Caco-2 (cell line): ENCODE measurements at regions not wholly inside any gene's neighbourhood (a gene's known extent, or its start where the extent isn't known, plus 50 kb on each side); places are given as distances from the start of the nearest gene placed in this dataset.
A peak's percentile ranks its signal among the peaks of the same experiment; 100 is the strongest.

Experiments
- BruUV-seq: library from RNA; stranded (reverse); fragments of 400-500 nt; replicated peaks from 2 replicates; lab custom pipeline; 2021; lab: Mats Ljungman, UMichigan
- CTCF ChIA-PET: fragments of 300-600 bp; sonication (Branson Sonifier 250); formaldehyde crosslinking; loops from one replicate; lab custom pipeline; 2022; ENCODE audit warnings: antibody characterized with exemption; lab: Charles Lee
- POLR2A ChIA-PET: fragments of 300-600 bp; sonication (Branson Sonifier 250); formaldehyde crosslinking; loops from one replicate; lab custom pipeline; 2022; ENCODE audit warnings: antibody characterized with exemption; lab: Charles Lee
- DNase-seq, 2 experiments: peaks; one replicate each; pipeline versions ENCODE4 v3.0.0 to v3.0.0-alpha.2; 2020 to 2022
- H3K27me3 ChIP-seq: replicated peaks from 2 replicates; pipeline ENCODE4 v1.6.0; 2011; ENCODE audit warnings: low read length; ENCODE audit not compliant: control insufficient read depth, insufficient read depth
- H3K36me3 ChIP-seq: 2 replicates; pipeline ENCODE4 v1.5.1; 2011; ENCODE audit warnings: low read length; ENCODE audit not compliant: control insufficient read depth, insufficient read depth
- H3K4me1 ChIP-seq: fragments of 250-450 bp; sonication (Bioruptor Pico); 2 replicates; pipeline ENCODE4 v1.5.1; 2020; ENCODE audit warnings: mild to moderate bottlenecking
- H3K4me3 ChIP-seq: 2 replicates; pipeline ENCODE4 v1.5.1; 2011; ENCODE audit warnings: low read depth, mild to moderate bottlenecking, control low read depth, low read length
- H3K9me3 ChIP-seq: fragments of 250-450 bp; sonication (Bioruptor Pico); 2 replicates; pipeline ENCODE4 v1.5.1; 2020; ENCODE audit warnings: mild to moderate bottlenecking, moderate library complexity
- H3K27ac Mint-ChIP-seq: one replicate; pipeline ENCODE4 v1.8.0; 2022; ENCODE audit warnings: mixed read lengths; ENCODE audit not compliant: unreplicated experiment
- H3K27me3 Mint-ChIP-seq: one replicate; pipeline ENCODE4 v1.8.0; 2022; ENCODE audit warnings: mixed read lengths; ENCODE audit not compliant: insufficient read depth, unreplicated experiment
- H3K36me3 Mint-ChIP-seq: one replicate; pipeline ENCODE4 v1.8.0; 2022; ENCODE audit warnings: mild to moderate bottlenecking, mixed read lengths; ENCODE audit not compliant: insufficient read depth, unreplicated experiment
- H3K4me1 Mint-ChIP-seq: one replicate; pipeline ENCODE4 v1.8.0; 2022; ENCODE audit warnings: low read depth, mixed read lengths; ENCODE audit not compliant: unreplicated experiment
- H3K4me3 Mint-ChIP-seq: one replicate; pipeline ENCODE4 v1.8.0; 2022; ENCODE audit warnings: mild to moderate bottlenecking, moderate library complexity, mixed read lengths; ENCODE audit not compliant: unreplicated experiment
- H3K9me3 Mint-ChIP-seq: one replicate; pipeline ENCODE4 v1.8.0; 2022; ENCODE audit warnings: mixed read lengths; ENCODE audit not compliant: unreplicated experiment
- CTCF ChIP-seq, 2 experiments: fragments of 200-600 bp in 1 of 2; IDR thresholded peaks; 1 replicate in 1 of 2; 2 replicates in 1 of 2; pipeline versions ENCODE4 v1.5.1 to v1.8.0; 2011 to 2022; ENCODE audit warnings: antibody characterized with exemption in 1 of 2, control low read depth in 1 of 2, inconsistent platforms in 1 of 2, low read depth in 1 of 2, low read length in 1 of 2, mild to moderate bottlenecking in 1 of 2, moderate library complexity in 1 of 2; ENCODE audit not compliant: insufficient read depth in 1 of 2, severe bottlenecking in 1 of 2, unreplicated experiment in 1 of 2
- intact Hi-C: fragments of 100-400 bp; cut with micrococcal nuclease; formaldehyde crosslinking; loops from one replicate; pipeline ENCODE4 v1.10.0; 2022; ENCODE audit not compliant: unreplicated experiment

GRCh38 chr12:94078138-94078723 lies 70.1 kb upstream of the PLXNC1 start:
- peak overlapping the region; percentile 8 for H3K4me3 Mint-ChIP-seq
- peaks cover 6% of the 10 kb centered on the region for H3K36me3 Mint-ChIP-seq
- H3K9me3 ChIP-seq, result no peaks in the 10 kb centered on the region
- no peaks in the 10 kb centered on the region for H3K36me3 ChIP-seq
- H3K4me1 ChIP-seq, result peaks cover 30% of the 10 kb centered on the region
- no peaks in the 10 kb centered on the region for H3K27me3 ChIP-seq
- ChIA-PET CTCF (interaction anchor here (0.6 to 1.2 kb wide), 3 partner anchors 23 to 501 kb away, joined by 3 to 5 read pairs (median 4); no protein-coding TSS in a partner anchor), POLR2A (no interaction called here)
- intact Hi-C loops, result loop anchor here (1.0 to 10.0 kb wide), 4 partner anchors 86 to 505 kb away; partner anchors contain the start of gene SOCS2
- no peak for TF ChIP-seq CTCF (IDR thresholded peaks at IDR 0.05; ENCODE audit: insufficient read depth in 1 of 2, low read depth in 1 of 2, low read length in 1 of 2, severe bottlenecking in 1 of 2, unreplicated experiment in 1 of 2)
- H3K9me3 Mint-ChIP-seq, result no peaks in the 10 kb centered on the region
- DNase-seq, result peak; percentile 67 to 70
- peak overlapping the region; percentile 20 for H3K27ac Mint-ChIP-seq
- H3K4me3 ChIP-seq, result no peak overlapping the region
- peaks cover 31% of the 10 kb centered on the region for H3K4me1 Mint-ChIP-seq
- no peaks in the 10 kb centered on the region for H3K27me3 Mint-ChIP-seq
- BruUV-seq, result no TSS peak

GRCh38 chr12:94078736-94079509 lies 69.5 kb upstream of the PLXNC1 start:
- Histone ChIP-seq H3K27me3 (no peaks in the 10 kb centered on the region), H3K4me1 (peaks cover 30% of the 10 kb centered on the region), H3K9me3 (no peaks in the 10 kb centered on the region), H3K36me3 (no peaks in the 10 kb centered on the region), H3K4me3 (no peak overlapping the region)
- intact Hi-C loops, result loop anchor here (1.0 to 10.0 kb wide), 4 partner anchors 87 to 506 kb away; partner anchors contain the start of gene SOCS2
- Mint-ChIP-seq H3K4me1 (peaks cover 31% of the 10 kb centered on the region), H3K27me3 (no peaks in the 10 kb centered on the region), H3K4me3 (peak overlapping the region; percentile 8), H3K27ac (peak overlapping the region; percentile 20), H3K36me3 (peaks cover 6% of the 10 kb centered on the region), H3K9me3 (peaks cover under 1% of the 10 kb centered on the region)
- no peak for DNase-seq
- TSS peak; percentile 63 for BruUV-seq
- TF ChIP-seq CTCF (IDR thresholded peaks at IDR 0.05; ENCODE audit: insufficient read depth in 1 of 2, low read depth in 1 of 2, low read length in 1 of 2, severe bottlenecking in 1 of 2, unreplicated experiment in 1 of 2), result no peak
- ChIA-PET POLR2A (no interaction called here), CTCF (interaction anchor here (1.0 to 1.2 kb wide), 2 partner anchors 22 to 23 kb away, joined by 4 to 5 read pairs; no protein-coding TSS in a partner anchor)

- H3K27ac Mint-ChIP-seq, result peak overlapping the region; percentile 9
- DNase-seq, result no peak
- peaks cover 29% of the 10 kb centered on the region for H3K4me1 Mint-ChIP-seq
- H3K4me3 ChIP-seq, result no peak overlapping the region
- H3K4me1 ChIP-seq, result peaks cover 30% of the 10 kb centered on the region
- H3K36me3 Mint-ChIP-seq, result peaks cover 6% of the 10 kb centered on the region
- no peak overlapping the region for H3K4me3 Mint-ChIP-seq
- no peak for TF ChIP-seq CTCF (IDR thresholded peaks at IDR 0.05; ENCODE audit: insufficient read depth in 1 of 2, low read depth in 1 of 2, low read length in 1 of 2, severe bottlenecking in 1 of 2, unreplicated experiment in 1 of 2)
- no peaks in the 10 kb centered on the region for H3K36me3 ChIP-seq
- H3K27me3 ChIP-seq, result no peaks in the 10 kb centered on the region
- intact Hi-C loops, result loop anchor here (2.0 to 10.0 kb wide), 3 partner anchors 87 to 507 kb away; partner anchors contain the start of gene SOCS2
- peaks cover 9% of the 10 kb centered on the region for H3K9me3 Mint-ChIP-seq
- ChIA-PET CTCF (interaction anchor here (0.6 kb wide), 1 partner anchor 22 kb away, joined by 3 read pairs; no protein-coding TSS in a partner anchor), POLR2A (no interaction called here)
- no peaks in the 10 kb centered on the region for H3K9me3 ChIP-seq
- no peaks in the 10 kb centered on the region for H3K27me3 Mint-ChIP-seq
- no TSS peak for BruUV-seq
Measured at GRCh38 chr12:94079566-94080340, 68.6 kb upstream of the PLXNC1 start.
